HG02798 (cell line): ENCODE measurements at regions not wholly inside any gene's neighbourhood (a gene's known extent, or its start where the extent isn't known, plus 50 kb on each side); places are given as distances from the start of the nearest gene placed in this dataset.

ENCODE experiments used
- ATAC-seq: cut with Tn5 transposase; IDR thresholded peaks from one replicate; pipeline ENCODE4 v1.9.1; 2021; ENCODE audit warnings: mild to moderate bottlenecking; ENCODE audit not compliant: unreplicated experiment, poor library complexity

GRCh38 chr7:115117748-115118147 is 195.9 kb downstream of the MDFIC start:
- no peak for ATAC-seq

GRCh38 chr7:115116773-115117715 is 195.2 kb downstream of the MDFIC start:
- ATAC-seq = no peak

- ATAC-seq = no peak
Measured at GRCh38 chr7:115113776-115114175, 191.9 kb downstream of the MDFIC start.

GRCh38 chr7:115113131-115113530 is 191.2 kb downstream of the MDFIC start:
- no peak for ATAC-seq

GRCh38 chr7:115110523-115110922 is 188.6 kb downstream of the MDFIC start:
- ATAC-seq = no peak

GRCh38 chr7:115106316-115106715 is 184.4 kb downstream of the MDFIC start:
- no peak for ATAC-seq

- ATAC-seq = no peak
Measured at GRCh38 chr7:115102738-115103137, 180.8 kb downstream of the MDFIC start.

- no peak for ATAC-seq
Measured at GRCh38 chr7:115101199-115101598, 179.3 kb downstream of the MDFIC start.

- no peak for ATAC-seq
Measured at GRCh38 chr7:115099906-115100305, 178.0 kb downstream of the MDFIC start.

GRCh38 chr7:115097175-115097671 is 175.3 kb downstream of the MDFIC start:
- no peak for ATAC-seq

- ATAC-seq = no peak
Measured at GRCh38 chr7:115096262-115096661, 174.4 kb downstream of the MDFIC start.

- ATAC-seq = no peak
Measured at GRCh38 chr7:115094163-115094562, 172.3 kb downstream of the MDFIC start.

GRCh38 chr7:115088893-115089292 is 167.0 kb downstream of the MDFIC start:
- ATAC-seq = no peak

- no peak for ATAC-seq
Measured at GRCh38 chr7:115087437-115087836, 165.5 kb downstream of the MDFIC start.

- no peak for ATAC-seq
Measured at GRCh38 chr7:115086146-115086841, 164.4 kb downstream of the MDFIC start.

- no peak for ATAC-seq
Measured at GRCh38 chr7:115085421-115085820, 163.5 kb downstream of the MDFIC start.

- ATAC-seq = no peak
Measured at GRCh38 chr7:115083935-115084334, 162.0 kb downstream of the MDFIC start.

GRCh38 chr7:115081772-115082171 is 159.9 kb downstream of the MDFIC start:
- no peak for ATAC-seq

GRCh38 chr7:115078851-115079250 is 157.0 kb downstream of the MDFIC start:
- no peak for ATAC-seq

- ATAC-seq = no peak
Measured at GRCh38 chr7:115078386-115078785, 156.5 kb downstream of the MDFIC start.

- ATAC-seq = no peak
Measured at GRCh38 chr7:115070311-115070710, 148.4 kb downstream of the MDFIC start.
